HG03196 (cell line): ENCODE measurements at regions not wholly inside any gene's neighbourhood (a gene's known extent, or its start where the extent isn't known, plus 50 kb on each side); places are given as distances from the start of the nearest gene placed in this dataset.
A peak's percentile ranks its signal among the peaks of the same experiment; 100 is the strongest.

Source experiments
- ATAC-seq: cut with Tn5 transposase; IDR thresholded peaks from one replicate; pipeline ENCODE4 v1.9.1; 2021; ENCODE audit not compliant: unreplicated experiment

- no peak for ATAC-seq
Observed at GRCh38 chr12:74794522-74794921, 256.9 kb downstream of the ATXN7L3B start.

GRCh38 chr12:74801625-74802024, 264.0 kb downstream of the ATXN7L3B start:
- ATAC-seq: no peak

- ATAC-seq: no peak
Observed at GRCh38 chr12:74816398-74817175, 279.0 kb downstream of the ATXN7L3B start.

- no peak for ATAC-seq
Observed at GRCh38 chr12:74817499-74817898, 279.9 kb downstream of the ATXN7L3B start.

DNA sequence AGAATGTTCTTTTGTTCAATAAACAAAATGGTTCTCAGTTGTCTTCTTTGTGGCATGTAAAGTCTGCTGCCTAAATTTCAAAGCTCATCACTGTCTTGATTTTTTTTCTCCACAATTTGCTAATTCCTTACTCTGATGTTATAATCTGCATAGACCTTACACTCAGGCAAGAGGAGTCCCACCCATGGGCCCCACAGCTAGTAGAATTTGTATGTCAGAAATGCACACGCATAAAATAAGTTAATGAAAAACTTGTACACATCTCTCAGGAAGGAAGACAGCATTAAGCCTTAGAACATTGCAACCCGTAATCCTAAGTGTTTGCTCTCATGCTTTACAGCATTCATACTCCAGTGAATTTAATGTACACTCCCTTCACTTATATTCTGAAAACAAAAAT, 280.8 kb downstream of the ATXN7L3B start:
- no peak for ATAC-seq

- ATAC-seq: no peak
Observed at GRCh38 chr12:74820324-74820723, 282.7 kb downstream of the ATXN7L3B start.

GRCh38 chr12:74836567-74836966, 298.9 kb downstream of the ATXN7L3B start:
- ATAC-seq: no peak

DNA sequence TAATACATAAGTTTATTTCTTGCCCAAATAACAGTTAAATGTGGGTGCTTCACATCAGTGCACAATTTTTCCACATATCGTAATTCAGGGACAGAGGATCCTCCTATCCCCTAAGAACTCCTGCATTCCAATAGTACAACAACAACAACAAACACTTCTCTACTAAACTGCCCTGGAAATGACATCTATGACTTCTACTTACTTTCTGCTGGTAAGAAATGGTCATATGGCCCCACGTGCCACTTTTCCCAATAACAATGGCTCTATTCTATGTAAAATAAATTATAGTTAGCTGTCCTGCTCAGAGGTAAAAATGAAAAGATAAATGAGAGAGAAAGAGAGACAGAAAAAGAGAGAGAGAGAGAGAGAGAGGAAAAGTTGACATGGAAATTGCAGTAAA, 308.5 kb downstream of the ATXN7L3B start:
- no peak for ATAC-seq

- ATAC-seq: no peak
Observed at GRCh38 chr12:74847169-74847568, 309.5 kb downstream of the ATXN7L3B start.

DNA sequence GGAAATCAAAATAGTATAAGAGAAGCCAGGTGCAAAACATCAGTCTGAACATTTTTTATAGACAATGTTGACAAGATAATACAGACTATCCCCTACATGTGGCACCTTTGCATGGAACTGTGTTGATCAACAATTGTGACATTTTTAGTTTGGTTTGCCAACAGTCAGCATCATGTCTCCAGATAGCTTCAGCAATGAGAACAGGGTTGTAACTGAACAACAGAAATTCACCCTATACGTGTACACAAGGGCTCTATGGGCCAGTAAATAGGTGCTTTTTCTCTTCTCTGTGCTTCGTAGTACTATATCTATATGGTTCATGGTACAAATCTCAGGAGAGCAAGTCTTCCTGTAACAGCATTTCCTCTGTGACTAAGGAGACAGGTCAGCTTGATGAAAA, 310.4 kb downstream of the ATXN7L3B start:
- no peak for ATAC-seq

- ATAC-seq: no peak
Observed at GRCh38 chr12:74849801-74850200, 312.2 kb downstream of the ATXN7L3B start.

GRCh38 chr12:74871817-74872216, 334.2 kb downstream of the ATXN7L3B start:
- no peak for ATAC-seq

DNA sequence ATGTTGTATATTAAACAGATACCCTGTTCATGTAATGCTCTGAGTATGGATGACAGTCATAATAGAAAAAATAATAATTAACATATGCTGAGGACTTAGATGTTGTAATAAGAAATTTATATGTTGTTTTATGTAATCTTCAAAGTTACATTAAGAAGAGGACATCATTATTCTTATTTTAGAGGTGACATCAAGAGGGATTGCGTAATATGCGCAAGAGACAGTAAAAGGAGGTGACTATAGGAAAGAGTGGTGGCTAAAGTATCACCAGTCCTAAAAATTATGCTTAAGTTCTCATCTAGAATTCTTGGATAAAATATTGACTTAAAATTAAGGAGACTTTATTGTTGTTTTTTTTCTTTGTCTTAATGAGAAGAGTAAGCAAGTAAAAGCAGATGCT, 323.9 kb downstream of the KCNC2 start:
- ATAC-seq: no peak

DNA sequence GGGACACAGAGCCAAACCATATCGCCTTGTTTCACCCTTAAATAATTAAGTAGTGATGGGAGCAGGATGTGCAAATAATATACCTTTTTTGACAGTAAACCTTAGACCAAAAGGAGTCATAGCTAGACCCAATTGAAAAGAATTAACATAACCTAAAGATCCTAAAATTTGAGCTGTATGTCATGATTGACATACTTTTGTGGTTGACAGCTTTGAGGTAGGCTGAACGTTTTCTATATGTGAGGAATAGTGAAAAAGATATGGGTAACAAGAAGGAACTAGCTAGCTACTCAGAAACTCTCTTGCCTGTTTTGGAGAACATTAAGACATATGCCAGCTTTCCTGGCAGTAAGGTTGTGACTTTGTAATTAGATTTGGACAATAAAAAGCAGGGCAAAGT, 320.6 kb downstream of the KCNC2 start:
- ATAC-seq: no peak

GRCh38 chr12:74889563-74890236, 319.9 kb downstream of the KCNC2 start:
- peak; percentile 67 for ATAC-seq

DNA sequence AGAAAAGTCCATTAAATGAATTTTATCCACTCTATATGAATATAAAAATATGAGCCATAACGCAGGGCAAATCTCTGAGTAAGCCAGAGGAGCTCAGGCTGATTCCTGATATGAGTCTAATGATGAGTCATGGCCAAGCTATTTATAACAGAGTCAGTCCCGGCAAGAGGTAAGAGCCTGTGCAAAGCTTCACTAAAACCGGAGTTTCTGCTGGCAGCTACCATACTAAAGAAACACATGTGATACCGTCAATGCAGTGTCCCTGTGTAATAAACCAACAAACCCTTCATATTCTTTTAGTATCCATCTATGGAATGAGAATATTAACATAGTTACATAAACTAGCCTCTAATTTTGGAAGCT, 319.4 kb downstream of the KCNC2 start:
- ATAC-seq: peak; percentile 98

- no peak for ATAC-seq
Observed at GRCh38 chr12:74891083-74891668, 318.5 kb downstream of the KCNC2 start.

GRCh38 chr12:74892057-74892633, 317.5 kb downstream of the KCNC2 start:
- no peak for ATAC-seq

DNA sequence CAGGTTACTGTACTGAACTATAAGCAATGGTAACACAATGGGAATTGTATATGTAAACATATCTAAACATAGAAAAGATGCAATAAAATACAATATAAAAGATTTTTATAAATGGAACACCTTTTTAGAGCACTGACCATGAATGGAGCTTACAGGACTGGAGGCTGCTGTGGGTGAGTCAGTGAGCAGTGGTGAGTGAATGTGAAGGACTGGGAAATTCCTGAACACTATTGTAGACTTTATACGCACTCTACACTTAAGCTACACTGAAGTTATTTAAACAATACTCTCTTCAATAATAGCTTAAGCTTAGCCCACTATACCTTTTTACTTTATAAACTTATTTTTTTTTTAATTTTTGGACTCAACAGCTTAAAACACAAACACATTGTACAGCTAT, 313.5 kb downstream of the KCNC2 start:
- no peak for ATAC-seq

- no peak for ATAC-seq
Observed at GRCh38 chr12:74897425-74898211, 312.0 kb downstream of the KCNC2 start.
